ENCODE measurements at regions not wholly inside any gene's neighbourhood (a gene's known extent, or its start where the extent isn't known, plus 50 kb on each side); places are given as distances from the start of the nearest gene placed in this dataset.

DNA sequence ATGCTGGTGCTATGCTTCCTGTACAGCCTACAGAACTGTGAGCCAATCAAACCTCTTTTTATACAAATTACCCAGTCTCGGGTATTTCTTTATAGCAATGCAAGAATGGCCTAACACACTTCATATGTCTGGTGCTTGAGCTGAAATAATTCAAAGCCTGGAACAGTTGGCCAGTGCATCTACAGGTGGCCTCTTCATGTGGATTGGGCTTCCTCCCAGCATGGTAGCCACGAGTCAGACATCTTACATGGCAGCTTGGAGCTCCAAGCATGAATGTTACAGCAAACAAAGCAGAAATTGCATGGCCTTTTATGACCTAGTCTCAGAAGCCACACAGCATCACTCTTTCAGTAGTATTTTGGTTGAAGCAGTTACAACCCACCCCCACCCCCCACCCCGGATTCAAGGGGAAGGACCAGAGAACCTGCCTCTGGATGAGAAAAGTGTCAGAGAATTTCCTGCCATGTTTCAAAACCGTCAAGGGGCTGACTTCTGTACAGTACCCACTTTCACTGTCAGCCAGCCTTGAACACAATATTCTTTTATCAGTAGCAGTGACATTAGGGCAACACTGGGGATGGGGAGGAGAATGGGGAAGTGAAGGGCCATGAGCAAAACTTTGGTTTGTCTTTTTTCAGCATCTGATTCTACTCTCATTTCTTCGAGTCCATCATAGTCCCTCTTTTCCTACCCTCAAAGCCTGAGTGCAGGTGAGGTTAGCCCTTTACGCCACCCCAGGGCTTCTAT, 368.7 kb downstream of the BCOR start:
- POLR2A ChIA-PET = interaction anchor here (0.7 to 1.6 kb wide), 4 partner anchors 12 to 425 kb away, joined by 3 to 4 read pairs (median 4); no protein-coding TSS in a partner anchor
- H3K4me3 ChIP-seq (ENCODE audit: low read depth in 2 of 2, low read length in 1 of 2) = no peak overlapping the region
- no peaks in the 10 kb centered on the region for H3K9me2 ChIP-seq
- peaks cover 10% of the 10 kb centered on the region; the same call in 1 of the 2 replicates for H3K27me3 ChIP-seq (ENCODE audit: insufficient read depth)
- no peak overlapping the region for H3K9ac ChIP-seq
- H3K36me3 ChIP-seq (replicated peaks in 1 of 2; ENCODE audit: control insufficient read depth in 1 of 2, insufficient read depth in 2 of 2, low read length in 1 of 2) = no peaks in the 10 kb centered on the region
- no peak for TF ChIP-seq MEF2A (IDR thresholded peaks at IDR 0.05; ENCODE audit: borderline replicate concordance, low read depth)
- no peak for TF ChIP-seq SIN3A (IDR thresholded peaks at IDR 0.05; ENCODE audit: borderline replicate concordance, low read depth, low read length)
- WGBS (ENCODE audit: low lambda C conversion rate) = 55% methylated on average over 6 of the region's 6 CpGs
- no peak for DNase-seq
- H3K9me3 ChIP-seq = no peaks in the 10 kb centered on the region
- no peaks in the 10 kb centered on the region for H3F3A ChIP-seq (replicated peaks; ENCODE audit: insufficient read depth)
- H3K4me2 ChIP-seq = no peak overlapping the region
- no peaks in the 10 kb centered on the region for H3K79me2 ChIP-seq (ENCODE audit: insufficient read depth)
- no peak overlapping the region for H2AFZ ChIP-seq (ENCODE audit: low read depth)
- no peaks in the 10 kb centered on the region for H4K20me1 ChIP-seq (ENCODE audit: insufficient read depth)
- H3K4me1 ChIP-seq (ENCODE audit: control insufficient read depth in 1 of 2, insufficient read depth in 2 of 2, low read depth in 1 of 2, low read length in 1 of 2) = peaks cover 0 to 59% of the 10 kb centered on the region in 2 experiments; a peak in 2 of 4 replicates
- CTCF ChIA-PET = interaction anchor here (1.9 kb wide), 1 partner anchor 365 kb away, joined by 6 read pairs; no protein-coding TSS in a partner anchor
- peak overlapping the region; percentile 20 to 97; a peak in 3 of 4 replicates for H3K27ac ChIP-seq (ENCODE audit: low read depth in 2 of 2, low read length in 1 of 2)

DNA sequence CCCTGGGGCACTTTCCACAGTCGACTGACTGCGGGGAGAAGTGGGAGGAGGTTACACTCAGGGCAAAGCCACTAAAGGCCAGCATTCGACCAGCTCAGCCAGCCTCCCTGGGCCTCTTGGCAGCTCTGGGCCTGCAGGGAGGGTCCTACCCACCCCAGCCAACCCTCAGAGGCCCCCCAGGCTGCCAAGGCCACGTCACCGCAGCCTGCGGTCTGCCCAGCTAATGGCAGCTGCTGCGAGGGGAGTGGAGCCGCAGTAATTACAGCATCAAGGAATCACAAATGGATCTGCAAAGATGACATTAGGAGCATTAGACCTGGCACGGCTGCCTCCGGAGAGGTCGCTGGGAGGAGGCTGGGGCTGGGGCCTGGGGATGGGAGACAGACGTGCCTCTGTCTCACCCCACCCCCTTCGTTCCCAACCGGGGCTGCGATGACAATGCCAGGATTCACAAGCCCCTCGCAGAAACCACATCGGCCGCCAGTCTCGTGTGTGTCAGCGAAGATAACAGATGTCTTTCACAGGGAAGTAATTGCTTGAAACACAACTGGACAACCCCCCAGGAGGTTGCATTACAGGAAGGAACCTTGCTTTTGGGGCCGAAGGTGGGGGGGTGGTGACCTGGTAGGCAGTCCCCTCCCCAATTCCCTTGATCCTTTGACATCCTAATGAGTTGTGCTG, 367.6 kb downstream of the BCOR start:
- H3K4me3 ChIP-seq (ENCODE audit: low read depth in 2 of 2, low read length in 1 of 2) = no peak overlapping the region
- ChIA-PET POLR2A (interaction anchor here (0.6 to 1.6 kb wide), 11 partner anchors 13 to 578 kb away, joined by 3 to 4 read pairs (median 3); no protein-coding TSS in a partner anchor), CTCF (interaction anchor here (0.7 to 2.8 kb wide), 8 partner anchors 11 to 814 kb away, joined by 3 to 17 read pairs (median 6); no protein-coding TSS in a partner anchor)
- H3K27me3 ChIP-seq (ENCODE audit: insufficient read depth) = peaks cover 10% of the 10 kb centered on the region; the same call in 1 of the 2 replicates
- H3K9ac ChIP-seq = no peak overlapping the region
- H3K4me1 ChIP-seq (ENCODE audit: control insufficient read depth in 1 of 2, insufficient read depth in 2 of 2, low read depth in 1 of 2, low read length in 1 of 2) = peaks cover 0 to 64% of the 10 kb centered on the region in 2 experiments; a peak in 2 of 4 replicates
- no peaks in the 10 kb centered on the region for H3F3A ChIP-seq (replicated peaks; ENCODE audit: insufficient read depth)
- H3K9me3 ChIP-seq = no peaks in the 10 kb centered on the region
- DNase-seq = peak; percentile 76
- H4K20me1 ChIP-seq (ENCODE audit: insufficient read depth) = no peaks in the 10 kb centered on the region
- no peaks in the 10 kb centered on the region for H3K9me2 ChIP-seq
- 17% methylated on average over 11 of the region's 21 CpGs for WGBS (ENCODE audit: low lambda C conversion rate)
- peak overlapping the region; percentile 37; the same call in 1 of the 2 replicates for H3K4me2 ChIP-seq
- no peaks in the 10 kb centered on the region for H3K79me2 ChIP-seq (ENCODE audit: insufficient read depth)
- 0 out of 2 replicates have a peak, but pooled peaks have one; percentile 3 for TF ChIP-seq SMC3 (IDR thresholded peaks at IDR 0.05; ENCODE audit: low read depth, low read length)
- peak in 1 of 2 experiments; percentile 35; a peak in 2 of 4 replicates for TF ChIP-seq EP300 (IDR thresholded peaks at IDR 0.05; ENCODE audit: borderline replicate concordance in 1 of 2, low read depth in 1 of 2, low read length in 1 of 2)
- TF ChIP-seq, protein P1, sequence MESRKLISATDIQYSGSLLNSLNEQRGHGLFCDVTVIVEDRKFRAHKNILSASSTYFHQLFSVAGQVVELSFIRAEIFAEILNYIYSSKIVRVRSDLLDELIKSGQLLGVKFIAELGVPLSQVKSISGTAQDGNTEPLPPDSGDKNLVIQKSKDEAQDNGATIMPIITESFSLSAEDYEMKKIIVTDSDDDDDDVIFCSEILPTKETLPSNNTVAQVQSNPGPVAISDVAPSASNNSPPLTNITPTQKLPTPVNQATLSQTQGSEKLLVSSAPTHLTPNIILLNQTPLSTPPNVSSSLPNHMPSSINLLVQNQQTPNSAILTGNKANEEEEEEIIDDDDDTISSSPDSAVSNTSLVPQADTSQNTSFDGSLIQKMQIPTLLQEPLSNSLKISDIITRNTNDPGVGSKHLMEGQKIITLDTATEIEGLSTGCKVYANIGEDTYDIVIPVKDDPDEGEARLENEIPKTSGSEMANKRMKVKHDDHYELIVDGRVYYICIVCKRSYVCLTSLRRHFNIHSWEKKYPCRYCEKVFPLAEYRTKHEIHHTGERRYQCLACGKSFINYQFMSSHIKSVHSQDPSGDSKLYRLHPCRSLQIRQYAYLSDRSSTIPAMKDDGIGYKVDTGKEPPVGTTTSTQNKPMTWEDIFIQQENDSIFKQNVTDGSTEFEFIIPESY (IDR thresholded peaks at IDR 0.05; ENCODE audit: borderline replicate concordance, low read depth) = no peak
- 0 out of 2 replicates have a peak, but pooled peaks have one; percentile 10 for TF ChIP-seq RCOR1 (IDR thresholded peaks at IDR 0.05; ENCODE audit: low read length)
- peak; percentile 22 for TF ChIP-seq CHD2 (IDR thresholded peaks at IDR 0.05; ENCODE audit: low read length, partially characterized antibody)
- no peak for TF ChIP-seq TAF1 (IDR thresholded peaks at IDR 0.05; ENCODE audit: borderline replicate concordance, low read depth, low read length)
- 0 out of 2 replicates have a peak, but pooled peaks have one; percentile 11 for TF ChIP-seq FOXJ3 (CRISPR knock-in tag; IDR thresholded peaks at IDR 0.05)
- no peak for TF ChIP-seq NRF1 (IDR thresholded peaks at IDR 0.05; ENCODE audit: low read depth, low read length)
- TF ChIP-seq MXI1 (IDR thresholded peaks at IDR 0.05; ENCODE audit: low read depth, low read length) = peak; percentile 28; the same call in 1 of the 2 replicates
- H2AFZ ChIP-seq (ENCODE audit: low read depth) = no peak overlapping the region
- no peaks in the 10 kb centered on the region for H3K36me3 ChIP-seq (replicated peaks in 1 of 2; ENCODE audit: control insufficient read depth in 1 of 2, insufficient read depth in 2 of 2, low read length in 1 of 2)
- H3K27ac ChIP-seq (ENCODE audit: low read depth in 2 of 2, low read length in 1 of 2) = peak overlapping the region; percentile 20 to 97; a peak in 3 of 4 replicates
